ENCODE measurements at regions not wholly inside any gene's neighbourhood (a gene's known extent, or its start where the extent isn't known, plus 50 kb on each side); places are given as distances from the start of the nearest gene placed in this dataset.

GRCh38 chr12:73277971-73278370 is 1005.8 kb downstream of the TRHDE start:
- TF ChIP-seq, protein P1, sequence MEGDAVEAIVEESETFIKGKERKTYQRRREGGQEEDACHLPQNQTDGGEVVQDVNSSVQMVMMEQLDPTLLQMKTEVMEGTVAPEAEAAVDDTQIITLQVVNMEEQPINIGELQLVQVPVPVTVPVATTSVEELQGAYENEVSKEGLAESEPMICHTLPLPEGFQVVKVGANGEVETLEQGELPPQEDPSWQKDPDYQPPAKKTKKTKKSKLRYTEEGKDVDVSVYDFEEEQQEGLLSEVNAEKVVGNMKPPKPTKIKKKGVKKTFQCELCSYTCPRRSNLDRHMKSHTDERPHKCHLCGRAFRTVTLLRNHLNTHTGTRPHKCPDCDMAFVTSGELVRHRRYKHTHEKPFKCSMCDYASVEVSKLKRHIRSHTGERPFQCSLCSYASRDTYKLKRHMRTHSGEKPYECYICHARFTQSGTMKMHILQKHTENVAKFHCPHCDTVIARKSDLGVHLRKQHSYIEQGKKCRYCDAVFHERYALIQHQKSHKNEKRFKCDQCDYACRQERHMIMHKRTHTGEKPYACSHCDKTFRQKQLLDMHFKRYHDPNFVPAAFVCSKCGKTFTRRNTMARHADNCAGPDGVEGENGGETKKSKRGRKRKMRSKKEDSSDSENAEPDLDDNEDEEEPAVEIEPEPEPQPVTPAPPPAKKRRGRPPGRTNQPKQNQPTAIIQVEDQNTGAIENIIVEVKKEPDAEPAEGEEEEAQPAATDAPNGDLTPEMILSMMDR (IDR thresholded peaks at IDR 0.05), result no peak
- Histone ChIP-seq H3K36me3 (ENCODE audit: control insufficient read depth, insufficient read depth, low read length) (no peaks in the 10 kb centered on the region), H3K4me2 (ENCODE audit: low read length) (no peak overlapping the region), H3K27me3 (ENCODE audit: control insufficient read depth, insufficient read depth, low read length) (no peaks in the 10 kb centered on the region), H3K4me3 (ENCODE audit: low read depth, low read length) (no peak overlapping the region), H2AFZ (no peak overlapping the region), H3K9ac (no peak overlapping the region), H3K79me2 (no peaks in the 10 kb centered on the region), H3K27ac (no peak overlapping the region), H3K4me1 (no peaks in the 10 kb centered on the region), H3K9me3 (ENCODE audit: control insufficient read depth, low read length) (no peaks in the 10 kb centered on the region)

DNA sequence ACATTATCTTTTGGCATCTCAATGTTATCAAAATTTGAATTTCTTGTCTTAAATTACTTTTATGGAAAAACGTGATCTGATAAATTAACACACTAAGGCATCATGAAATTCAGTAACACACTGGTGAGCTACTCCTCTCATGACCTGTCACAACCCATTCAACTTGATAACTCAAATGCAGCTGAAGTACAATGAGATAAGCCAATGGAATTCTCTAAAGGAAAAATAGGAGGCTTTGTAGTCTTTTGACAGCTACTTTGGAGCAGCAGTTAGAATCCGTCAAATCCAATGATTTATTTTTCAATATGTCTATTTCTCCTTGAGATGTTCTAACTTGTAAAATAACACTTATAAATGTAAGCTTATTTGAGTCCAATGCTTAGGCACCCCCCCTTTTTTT is 1029.4 kb downstream of the TRHDE start:
- Histone ChIP-seq H2AFZ (no peak overlapping the region), H3K36me3 (ENCODE audit: control insufficient read depth, insufficient read depth, low read length) (no peaks in the 10 kb centered on the region), H3K4me2 (ENCODE audit: low read length) (no peak overlapping the region), H3K9me3 (ENCODE audit: control insufficient read depth, low read length) (no peaks in the 10 kb centered on the region), H3K4me3 (ENCODE audit: low read depth, low read length) (no peak overlapping the region), H3K9ac (no peak overlapping the region), H3K4me1 (no peaks in the 10 kb centered on the region), H3K79me2 (no peaks in the 10 kb centered on the region), H3K27me3 (ENCODE audit: control insufficient read depth, insufficient read depth, low read length) (no peaks in the 10 kb centered on the region), H3K27ac (no peak overlapping the region)
- TF ChIP-seq, protein P1 (IDR thresholded peaks at IDR 0.05), result no peak

DNA sequence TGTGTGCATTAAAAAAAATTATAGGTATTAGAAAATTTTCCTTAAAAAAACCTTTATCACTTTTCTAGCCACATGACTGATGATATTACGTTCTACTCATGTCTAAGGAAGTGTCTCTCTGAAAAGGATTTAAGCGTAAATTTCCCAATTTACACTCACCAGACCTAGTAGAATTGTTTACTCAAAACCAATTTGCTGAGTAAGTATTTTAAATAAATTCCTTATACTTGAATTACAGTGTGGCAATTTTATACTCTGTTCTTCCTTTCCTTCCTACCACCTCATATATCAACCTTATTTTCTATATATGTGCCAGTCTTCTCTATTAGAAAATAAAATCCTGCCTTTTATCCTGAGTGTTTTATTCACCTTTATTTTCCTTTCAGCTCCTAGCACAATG is 1035.1 kb downstream of the TRHDE start:
- no peak overlapping the region for H3K4me2 ChIP-seq (ENCODE audit: low read length)
- H3K9ac ChIP-seq, result no peak overlapping the region
- no peaks in the 10 kb centered on the region for H3K4me1 ChIP-seq
- TF ChIP-seq, protein P1 (IDR thresholded peaks at IDR 0.05), result no peak
- H3K27me3 ChIP-seq (ENCODE audit: control insufficient read depth, insufficient read depth, low read length), result no peaks in the 10 kb centered on the region
- H3K27ac ChIP-seq, result no peak overlapping the region
- no peak overlapping the region for H3K4me3 ChIP-seq (ENCODE audit: low read depth, low read length)
- no peak overlapping the region for H2AFZ ChIP-seq
- no peaks in the 10 kb centered on the region for H3K36me3 ChIP-seq (ENCODE audit: control insufficient read depth, insufficient read depth, low read length)
- no peaks in the 10 kb centered on the region for H3K79me2 ChIP-seq
- H3K9me3 ChIP-seq (ENCODE audit: control insufficient read depth, low read length), result no peaks in the 10 kb centered on the region

- no peaks in the 10 kb centered on the region for H3K27me3 ChIP-seq (ENCODE audit: control insufficient read depth, insufficient read depth, low read length)
- H3K4me2 ChIP-seq (ENCODE audit: low read length), result no peak overlapping the region
- H3K9me3 ChIP-seq (ENCODE audit: control insufficient read depth, low read length), result no peaks in the 10 kb centered on the region
- no peak overlapping the region for H3K9ac ChIP-seq
- no peak overlapping the region for H3K4me3 ChIP-seq (ENCODE audit: low read depth, low read length)
- H3K4me1 ChIP-seq, result no peaks in the 10 kb centered on the region
- no peaks in the 10 kb centered on the region for H3K79me2 ChIP-seq
- no peak overlapping the region for H2AFZ ChIP-seq
- no peaks in the 10 kb centered on the region for H3K36me3 ChIP-seq (ENCODE audit: control insufficient read depth, insufficient read depth, low read length)
- TF ChIP-seq, protein P1 (IDR thresholded peaks at IDR 0.05), result no peak
- H3K27ac ChIP-seq, result no peak overlapping the region
Measured at GRCh38 chr12:73308079-73308478, 1035.9 kb downstream of the TRHDE start.

- Histone ChIP-seq H3K9me3 (ENCODE audit: control insufficient read depth, low read length) (no peaks in the 10 kb centered on the region), H3K4me3 (ENCODE audit: low read depth, low read length) (no peak overlapping the region), H3K4me1 (no peaks in the 10 kb centered on the region), H3K4me2 (ENCODE audit: low read length) (no peak overlapping the region), H3K36me3 (ENCODE audit: control insufficient read depth, insufficient read depth, low read length) (no peaks in the 10 kb centered on the region), H3K79me2 (no peaks in the 10 kb centered on the region), H3K27me3 (ENCODE audit: control insufficient read depth, insufficient read depth, low read length) (no peaks in the 10 kb centered on the region), H2AFZ (no peak overlapping the region), H3K9ac (no peak overlapping the region), H3K27ac (no peak overlapping the region)
- TF ChIP-seq, protein P1 (IDR thresholded peaks at IDR 0.05), result no peak
Measured at GRCh38 chr12:73308747-73309146, 1036.6 kb downstream of the TRHDE start.
